Stimulated activated CD4-positive, alpha-beta T cell treated with anti-CD3 and anti-CD28 coated beads, Interleukin-1b, Interleukin-23, amount 100 ng/mL, for 24 hours (primary cell): ENCODE measurements at regions not wholly inside any gene's neighbourhood (a gene's known extent, or its start where the extent isn't known, plus 50 kb on each side); places are given as distances from the start of the nearest gene placed in this dataset.
"Not testable (repeated sequence)": the region's sequence is repeated elsewhere in the genome, so short reads cannot be mapped to it uniquely, and the experiment has no call there.

Experiments used
- DNase-seq, 4 experiments: peaks; one replicate each; pipeline ENCODE4 v3.0.0-alpha.2; 2020; ENCODE audit warnings: low read depth in 4 of 4, low spot score in 1 of 4

GRCh38 chr2:113551637-113552318, 53.3 kb downstream of the FOXD4L1 start:
- peak in 1 of 4 experiments; percentile 20 for DNase-seq

- DNase-seq, result not testable (repeated sequence)
These were observed 61.4 kb downstream of the FOXD4L1 start for GRCh38 chr2:113559820-113560219.

GRCh38 chr2:113562662-113563061, 64.2 kb downstream of the FOXD4L1 start:
- DNase-seq, result not testable (repeated sequence)

- not testable (repeated sequence) for DNase-seq
These were observed 60.2 kb upstream of the RABL2A start for GRCh38 chr2:113566674-113567480.

- not testable (repeated sequence) for DNase-seq
These were observed 59.6 kb upstream of the RABL2A start for GRCh38 chr2:113567481-113567849.

GRCh38 chr2:113568231-113568630, 58.8 kb upstream of the RABL2A start:
- DNase-seq, result not testable (repeated sequence)

- not testable (repeated sequence) for DNase-seq
These were observed 57.0 kb upstream of the RABL2A start for GRCh38 chr2:113570082-113570481.

- DNase-seq, result not testable (repeated sequence)
These were observed 56.5 kb upstream of the RABL2A start for GRCh38 chr2:113570509-113571009.

- DNase-seq, result not testable (repeated sequence)
These were observed 55.5 kb upstream of the RABL2A start for GRCh38 chr2:113571482-113572068.

- DNase-seq, result not testable (repeated sequence)
These were observed 51.3 kb upstream of the RABL2A start for GRCh38 chr2:113575721-113576120.

- DNase-seq, result not testable (repeated sequence)
These were observed 50.7 kb upstream of the RABL2A start for GRCh38 chr2:113576353-113576752.
